GM19463 (cell line): ENCODE measurements at regions not wholly inside any gene's neighbourhood (a gene's known extent, or its start where the extent isn't known, plus 50 kb on each side); places are given as distances from the start of the nearest gene placed in this dataset.

Experiments used
- ATAC-seq: cut with Tn5 transposase; IDR thresholded peaks from one replicate; pipeline ENCODE4 v1.9.1; 2021; ENCODE audit warnings: mild to moderate bottlenecking, moderate library complexity; ENCODE audit not compliant: unreplicated experiment

DNA sequence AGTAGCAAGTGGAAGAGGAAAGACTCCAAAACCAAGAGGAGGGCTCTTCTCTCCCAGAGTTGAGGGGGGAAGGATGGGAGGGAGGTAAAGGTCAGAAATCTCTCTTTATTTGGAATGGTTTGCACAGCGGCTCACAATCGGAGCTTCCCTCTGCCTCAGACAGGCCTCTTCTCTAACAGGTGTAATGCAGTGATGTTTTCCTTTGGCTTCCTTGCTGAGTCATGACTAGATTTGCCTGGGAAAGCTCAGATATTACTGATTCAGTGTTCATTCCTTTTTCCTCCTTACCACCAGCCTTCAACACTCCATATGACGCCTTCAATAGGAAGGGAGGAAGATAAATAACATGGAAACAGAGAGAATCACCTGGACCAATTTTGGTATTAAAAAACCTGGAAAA lies 136.6 kb downstream of the RNF152 start:
- no peak for ATAC-seq

DNA sequence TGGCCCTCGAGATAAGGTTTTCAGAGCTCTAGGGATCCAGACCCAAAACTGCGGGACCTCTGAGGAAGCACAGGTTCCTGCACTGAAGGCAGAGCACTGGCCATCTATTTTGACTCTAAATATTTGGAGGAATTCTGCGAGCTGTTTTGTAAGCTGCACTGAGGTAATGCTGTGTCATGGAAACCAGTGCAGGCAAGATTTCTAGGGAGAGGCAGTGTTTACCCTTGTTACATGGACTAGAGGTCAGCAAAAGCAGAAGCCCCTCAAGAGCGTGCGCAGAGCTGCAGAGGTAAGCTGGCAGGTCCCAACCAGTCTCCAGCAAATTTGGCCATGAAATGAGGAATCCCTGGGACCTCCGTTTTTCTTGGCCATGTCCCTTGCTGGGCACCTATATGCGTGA lies 137.3 kb downstream of the RNF152 start:
- ATAC-seq, result no peak

DNA sequence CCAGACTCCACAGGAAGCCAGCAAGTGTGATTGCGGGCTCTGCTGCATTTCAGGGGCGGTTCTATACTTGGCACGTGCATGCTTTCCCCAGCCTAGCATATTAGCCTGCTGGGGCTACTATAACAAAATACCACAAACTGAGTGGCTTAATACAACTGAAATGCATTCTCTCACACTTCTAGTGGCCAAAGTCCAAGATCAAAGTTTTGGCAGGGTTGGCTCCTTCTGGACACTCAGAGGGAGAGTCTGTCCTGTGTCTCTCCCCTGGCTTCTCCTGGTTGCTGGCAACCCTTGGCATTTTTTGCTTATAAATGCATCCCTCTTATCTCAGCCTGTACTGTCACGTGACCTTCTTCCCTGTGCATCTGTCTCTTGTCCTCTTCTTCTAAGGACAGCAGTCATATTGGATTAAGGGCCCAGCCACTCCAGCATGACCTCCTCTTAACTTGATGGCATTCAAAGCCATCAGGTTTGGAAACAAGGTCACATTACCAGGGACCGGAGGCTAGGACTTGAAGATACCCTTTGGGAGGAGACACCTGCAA lies 138.7 kb downstream of the RNF152 start:
- ATAC-seq, result no peak

DNA sequence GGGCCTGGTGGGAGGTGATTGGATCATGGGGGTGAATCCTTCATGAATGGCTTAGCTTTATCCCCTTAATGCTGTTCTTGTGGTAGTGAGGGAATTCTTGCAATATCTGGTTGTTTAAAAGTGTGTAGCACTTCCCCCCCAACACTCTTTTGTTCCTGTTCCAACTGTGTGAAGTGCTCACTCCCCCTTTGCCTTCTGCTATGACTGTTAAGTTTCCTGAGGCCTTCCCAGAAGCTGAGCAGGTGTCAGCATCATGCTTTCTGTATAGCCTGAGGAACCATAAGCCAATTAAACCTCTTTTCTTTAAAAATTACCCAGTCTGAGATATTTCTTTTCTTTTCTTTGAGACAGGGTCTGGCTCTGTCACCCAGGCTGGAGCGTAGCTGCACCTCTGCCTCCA lies 139.4 kb downstream of the RNF152 start:
- no peak for ATAC-seq

DNA sequence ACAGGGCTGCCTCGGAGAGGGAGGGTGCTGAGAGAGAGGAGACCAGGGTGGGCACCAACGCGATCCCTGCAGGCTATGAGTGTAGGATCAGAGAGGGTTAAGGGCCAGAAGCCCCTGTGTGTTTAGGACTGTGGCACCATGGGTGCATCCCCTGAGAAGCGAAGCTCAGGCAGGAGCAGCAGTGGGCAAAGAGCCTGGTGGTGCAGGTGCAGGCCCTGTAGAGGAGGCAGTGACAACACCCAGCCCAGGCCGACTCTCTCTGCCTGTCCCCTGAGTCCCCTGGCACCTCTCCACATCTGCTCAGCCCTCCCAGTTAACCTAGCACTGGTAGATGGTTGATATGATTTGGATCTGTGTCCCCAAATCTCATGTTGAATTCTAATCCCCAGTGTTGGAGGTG lies 139.8 kb downstream of the RNF152 start:
- no peak for ATAC-seq

DNA sequence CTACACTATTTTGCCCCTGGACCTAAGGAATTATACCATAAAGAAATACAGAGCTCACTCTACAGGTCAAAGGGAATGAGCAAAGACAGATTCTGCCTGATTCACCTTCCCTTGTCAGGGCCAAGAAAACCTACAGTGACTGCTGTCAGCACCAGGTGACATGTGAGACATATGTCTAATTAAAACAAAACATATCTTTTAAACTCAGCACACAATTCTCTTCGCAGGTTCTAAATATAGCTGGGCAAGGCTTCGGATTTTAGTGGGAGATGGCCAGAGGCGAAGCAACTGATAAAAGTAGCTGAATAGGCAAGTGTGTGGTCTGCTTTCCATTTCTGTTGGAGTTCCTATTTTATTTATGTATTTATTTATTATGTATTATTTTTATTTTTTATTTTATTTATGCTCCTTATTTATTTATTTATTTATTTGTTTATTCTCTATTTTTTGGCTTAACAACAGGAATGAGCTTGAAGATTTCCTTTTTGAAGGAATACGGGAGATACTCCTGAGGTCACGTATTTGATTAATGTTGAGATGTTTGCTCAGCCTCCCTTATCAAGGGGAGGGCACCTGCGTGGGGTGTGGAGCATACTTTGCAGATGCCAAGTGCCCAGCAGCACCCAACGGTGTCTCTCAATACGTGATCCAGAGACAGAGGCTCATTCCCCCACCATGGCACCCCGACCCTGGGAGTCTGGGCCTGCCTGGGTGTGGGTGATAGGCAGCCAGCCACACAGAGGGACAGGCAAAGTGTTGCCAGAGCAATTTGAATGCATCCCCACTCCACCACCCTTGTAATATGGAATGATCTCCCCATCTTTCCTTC lies 141.8 kb downstream of the RNF152 start:
- ATAC-seq, result no peak

DNA sequence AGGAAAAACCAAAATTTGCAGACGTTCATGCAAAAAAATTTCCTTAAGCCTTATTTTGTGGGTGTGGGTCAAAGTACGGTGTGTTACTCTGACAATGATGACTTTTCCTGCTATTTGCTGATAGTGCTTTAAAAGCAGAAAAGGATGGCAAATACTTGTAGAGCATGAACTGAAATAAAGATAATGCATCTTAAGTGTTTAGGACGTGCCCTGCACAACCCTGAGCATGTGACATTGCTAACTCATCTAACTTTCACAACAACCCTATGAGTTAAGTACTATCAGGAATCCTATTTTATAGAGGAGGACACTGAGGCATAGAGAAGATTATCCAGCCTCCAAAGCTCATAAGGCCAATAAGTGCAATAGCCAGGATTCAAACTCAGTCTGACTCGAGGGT lies 143.3 kb downstream of the RNF152 start:
- ATAC-seq, result no peak

DNA sequence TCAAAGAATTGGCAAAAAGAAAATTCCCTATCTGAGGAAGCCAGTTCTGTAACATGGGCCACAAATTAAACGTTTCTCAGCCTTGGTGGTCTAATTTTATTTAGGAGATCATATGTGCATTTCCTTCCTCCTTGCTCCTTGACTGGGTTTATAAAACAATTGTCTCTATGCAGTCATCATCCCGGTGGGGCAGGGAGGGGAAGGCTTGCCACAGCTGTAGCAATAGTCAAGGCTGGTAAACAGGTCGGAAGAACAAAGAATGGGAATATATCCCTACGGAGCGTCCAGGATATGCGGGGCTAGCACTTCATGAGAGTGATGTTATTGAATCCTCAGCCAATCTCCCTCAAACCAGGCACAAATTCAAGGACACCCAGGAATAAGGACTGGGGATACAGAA lies 143.8 kb downstream of the RNF152 start:
- no peak for ATAC-seq

DNA sequence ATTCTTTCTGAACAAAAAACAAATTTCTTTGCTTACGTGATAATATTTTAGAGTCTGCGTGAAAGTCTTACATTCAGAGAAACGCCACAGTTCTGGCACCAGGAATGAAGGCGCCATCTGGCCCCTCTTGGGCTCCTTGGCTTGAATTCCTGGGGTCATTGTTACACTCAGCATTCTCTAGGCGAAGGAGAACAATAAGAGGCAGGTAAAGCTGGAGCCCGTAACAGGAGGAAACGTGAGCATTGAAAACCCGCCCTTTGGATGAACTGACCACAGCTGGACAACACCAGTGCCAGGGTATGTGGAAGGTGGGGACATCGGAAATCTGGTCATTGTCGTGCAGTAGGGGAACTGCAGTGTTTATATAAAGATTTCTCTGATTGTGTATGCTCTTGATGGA lies 144.8 kb downstream of the RNF152 start:
- ATAC-seq, result no peak

DNA sequence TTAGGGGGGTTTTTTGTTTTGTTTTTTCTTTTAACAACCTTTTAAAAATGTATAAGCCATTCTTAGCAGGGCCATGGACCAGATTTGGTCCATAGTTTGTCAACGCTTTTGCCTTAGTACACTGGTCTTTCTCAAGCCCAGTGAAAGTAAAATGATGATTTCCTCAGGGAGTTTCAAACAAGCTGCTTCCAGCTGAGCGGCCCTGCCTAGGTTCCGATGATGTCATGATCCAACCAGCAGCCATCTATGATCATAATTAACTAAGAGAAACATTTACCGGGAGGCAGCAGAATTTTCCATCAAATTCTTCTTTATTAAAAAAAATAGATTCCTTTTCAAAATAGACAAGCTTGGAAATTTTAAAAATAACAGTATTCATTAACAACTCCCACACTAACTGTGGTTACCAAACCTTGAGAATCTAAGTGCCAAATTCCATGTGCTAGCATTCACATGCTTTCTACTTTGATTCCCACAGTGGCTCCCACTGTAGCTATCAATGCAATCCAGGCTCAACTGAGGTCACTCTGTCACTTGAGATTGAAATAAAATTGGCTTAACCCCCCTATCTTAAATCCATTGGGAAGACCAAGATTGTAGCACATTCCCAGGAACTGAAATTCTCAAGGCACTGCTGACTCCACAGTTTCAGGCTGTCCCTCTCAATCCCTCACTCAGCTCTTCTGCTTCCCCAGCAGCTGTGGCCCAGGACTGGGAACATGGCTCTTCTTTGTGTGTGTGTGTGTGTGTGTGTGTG lies 148.9 kb downstream of the RNF152 start:
- no peak for ATAC-seq

DNA sequence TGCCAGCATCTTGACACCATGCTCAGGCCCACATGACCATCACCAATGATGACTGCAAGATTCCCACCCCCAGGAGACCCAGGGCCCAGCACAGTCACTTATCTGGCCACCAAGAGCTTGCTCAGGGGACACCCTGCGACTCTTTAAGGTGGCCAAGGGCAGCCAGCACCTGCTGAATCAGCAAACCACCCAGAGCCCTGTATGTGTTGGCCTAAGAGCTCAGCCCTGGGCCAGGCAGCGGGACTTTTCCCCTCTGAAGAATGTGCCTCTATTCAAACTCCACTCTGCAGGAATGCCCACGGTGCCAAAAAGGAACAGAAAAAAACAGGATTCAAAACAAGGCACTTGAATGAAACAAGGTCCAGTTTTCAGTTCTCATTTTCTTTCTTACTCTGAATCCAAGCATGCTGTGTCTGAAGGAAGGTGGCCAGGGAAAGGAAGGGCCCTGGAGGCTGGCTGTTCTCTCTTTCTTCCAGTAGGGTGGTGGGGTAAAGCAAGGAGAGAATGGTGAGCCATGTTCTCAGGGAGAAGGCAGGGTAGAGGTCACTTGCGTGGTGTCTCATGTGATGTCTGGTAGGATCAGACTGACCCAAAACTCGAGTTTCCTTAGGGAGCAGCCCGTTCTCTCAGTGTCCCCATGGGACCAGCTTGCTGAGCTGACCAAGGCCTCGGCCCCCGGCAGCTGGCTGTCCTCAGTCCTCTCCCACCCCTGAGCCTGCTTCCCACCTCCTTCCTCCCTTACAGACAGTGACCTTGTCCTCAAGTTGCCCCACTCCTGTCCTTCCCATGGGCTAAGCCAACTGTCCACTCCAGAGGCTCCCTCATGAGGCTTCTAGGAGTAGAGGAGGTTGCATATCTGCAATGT lies 150.0 kb downstream of the RNF152 start:
- no peak for ATAC-seq

DNA sequence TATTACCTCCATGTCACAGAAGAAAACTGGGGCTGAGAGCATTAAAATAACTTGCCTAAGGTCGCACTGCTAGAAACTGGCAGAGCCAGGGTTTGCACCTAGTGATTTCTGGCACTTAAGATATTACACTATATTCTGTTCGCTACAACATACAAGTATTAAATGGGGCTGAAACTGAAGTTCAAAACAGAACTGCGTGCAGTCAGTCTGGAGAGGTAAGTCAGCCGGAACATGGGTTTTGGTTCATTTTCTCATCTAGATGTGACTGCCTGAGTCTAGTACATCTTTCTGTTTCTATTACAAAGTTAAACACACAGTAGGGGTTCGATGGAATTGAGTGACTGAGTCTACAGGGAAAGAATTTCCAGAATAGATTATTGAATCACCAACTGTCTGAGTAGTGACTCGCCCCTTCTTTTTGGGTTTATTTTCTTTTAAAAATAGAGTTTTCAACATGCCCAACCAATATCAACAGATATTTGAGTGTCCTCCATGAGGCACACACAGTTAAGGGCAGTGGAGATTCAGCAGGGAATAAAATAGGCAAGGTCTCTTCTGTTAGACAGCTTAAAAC lies 150.8 kb downstream of the RNF152 start:
- no peak for ATAC-seq

DNA sequence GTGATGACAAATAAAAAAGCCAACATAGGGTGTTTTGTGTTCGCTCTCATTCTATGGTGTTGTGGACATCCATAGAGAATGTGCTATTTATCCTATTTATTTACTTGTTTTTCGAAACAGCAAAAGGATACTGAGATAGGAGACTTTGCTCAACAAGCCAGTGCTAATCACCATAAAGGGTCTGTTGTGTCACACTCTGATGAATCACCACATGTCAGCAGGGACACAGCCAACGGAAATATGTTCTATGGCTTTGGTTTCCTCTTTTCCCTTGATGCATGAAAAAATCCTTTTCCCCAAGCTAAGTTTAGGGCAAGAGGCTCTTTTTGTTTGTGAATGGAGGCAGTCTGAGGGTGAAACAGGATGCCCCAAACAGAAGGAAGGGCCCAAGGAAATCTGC lies 154.3 kb downstream of the RNF152 start:
- ATAC-seq, result no peak

DNA sequence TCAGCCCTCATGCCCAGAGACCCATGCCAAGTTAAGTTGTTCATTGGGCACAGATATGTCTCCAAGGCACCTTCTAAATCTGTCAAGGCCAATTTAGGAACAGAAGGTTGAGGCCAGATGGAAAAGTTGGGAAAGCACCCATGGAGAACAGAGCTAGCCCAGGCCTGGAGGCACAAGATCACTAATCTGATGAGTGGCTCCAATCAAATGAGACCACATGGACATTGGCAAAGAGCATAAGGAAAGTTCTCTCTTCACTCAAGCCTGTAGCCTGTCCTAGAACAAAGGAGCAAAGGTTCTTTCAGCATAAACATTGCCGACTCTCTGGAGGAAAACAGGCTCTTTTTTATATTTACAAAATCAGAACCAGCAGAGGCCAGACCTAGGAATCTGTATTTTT lies 154.8 kb downstream of the RNF152 start:
- no peak for ATAC-seq

DNA sequence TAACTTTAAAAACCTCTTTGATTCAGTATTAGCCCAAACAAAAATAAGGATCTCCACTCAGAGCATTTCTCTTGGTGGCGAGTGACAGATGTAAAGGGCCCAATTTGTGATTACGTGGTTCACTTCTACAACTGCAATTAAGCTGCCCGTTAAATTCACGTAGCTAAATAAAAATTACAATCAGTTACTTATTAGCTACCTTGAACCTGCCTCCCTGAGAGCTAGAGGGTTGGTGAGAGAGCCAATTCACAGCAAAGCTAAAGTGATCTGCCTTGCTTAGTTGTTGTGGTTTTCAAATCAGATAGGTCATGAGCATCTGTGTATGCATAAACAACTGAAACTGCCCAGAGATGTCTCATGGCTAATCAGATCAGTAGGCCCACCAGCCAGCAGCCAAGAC lies 156.7 kb downstream of the RNF152 start:
- no peak for ATAC-seq

DNA sequence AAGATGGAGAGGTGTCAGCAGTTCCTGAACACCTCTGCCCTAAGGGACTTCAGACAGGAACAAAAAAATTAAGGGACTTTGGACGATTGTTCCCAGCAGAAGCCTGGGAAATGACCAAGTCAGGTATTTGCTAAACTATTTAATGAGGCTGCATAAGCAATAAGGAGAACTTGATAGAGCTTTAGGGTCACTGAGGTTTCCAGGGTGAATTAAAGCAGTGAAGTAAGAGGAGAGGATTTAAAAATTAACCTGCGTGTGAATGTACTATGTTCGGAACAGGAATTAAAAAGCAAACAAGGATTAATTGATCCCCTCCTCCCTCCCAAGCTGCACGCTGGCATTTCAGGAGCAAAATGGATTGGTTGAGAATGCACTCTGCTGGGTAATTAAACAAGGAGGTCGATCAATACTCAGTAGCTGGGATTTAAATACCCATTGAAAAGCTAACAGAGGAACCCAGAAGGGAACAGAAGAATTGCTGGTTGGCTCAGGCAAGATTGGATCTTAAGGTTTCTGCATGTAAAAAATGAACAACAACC lies 157.2 kb downstream of the RNF152 start:
- ATAC-seq, result no peak

DNA sequence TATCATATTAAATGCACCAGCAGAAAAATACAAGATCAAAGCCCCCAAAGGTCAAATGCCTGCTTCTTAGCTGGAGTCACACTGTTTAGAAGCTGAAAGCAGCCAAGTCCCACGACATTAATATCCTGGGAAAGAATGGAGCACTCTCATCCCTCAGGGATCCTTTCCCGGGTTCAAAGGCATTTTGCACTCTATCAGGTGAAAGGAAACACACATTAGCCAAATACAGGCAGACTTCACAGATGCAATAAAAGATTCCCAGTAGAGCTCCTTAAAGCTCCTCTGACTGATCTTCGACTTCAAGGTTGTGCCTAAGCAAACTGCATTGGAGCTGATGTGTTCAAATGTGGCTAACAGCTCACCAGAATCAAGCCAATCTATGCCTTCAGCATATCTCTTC lies 158.4 kb downstream of the RNF152 start:
- no peak for ATAC-seq

DNA sequence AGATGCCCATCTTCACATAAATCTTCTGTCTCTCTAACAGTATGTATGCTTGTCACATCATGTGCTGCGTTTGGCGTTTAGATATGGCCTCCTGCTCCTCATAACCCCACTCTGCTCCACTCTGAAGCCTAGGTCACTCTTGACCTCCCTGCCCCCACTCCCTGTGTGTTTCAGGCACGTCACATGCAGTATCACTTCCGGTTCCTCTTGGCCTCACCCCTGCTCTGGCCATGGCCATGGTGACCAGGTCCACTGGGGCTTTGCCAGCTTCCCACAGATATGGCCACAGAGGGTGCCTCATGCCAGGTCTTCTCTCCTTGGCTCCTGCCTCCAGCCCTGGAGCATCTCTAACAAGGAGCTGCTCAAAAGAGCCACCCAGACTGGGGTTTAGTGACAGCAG lies 160.0 kb downstream of the RNF152 start:
- ATAC-seq, result no peak

DNA sequence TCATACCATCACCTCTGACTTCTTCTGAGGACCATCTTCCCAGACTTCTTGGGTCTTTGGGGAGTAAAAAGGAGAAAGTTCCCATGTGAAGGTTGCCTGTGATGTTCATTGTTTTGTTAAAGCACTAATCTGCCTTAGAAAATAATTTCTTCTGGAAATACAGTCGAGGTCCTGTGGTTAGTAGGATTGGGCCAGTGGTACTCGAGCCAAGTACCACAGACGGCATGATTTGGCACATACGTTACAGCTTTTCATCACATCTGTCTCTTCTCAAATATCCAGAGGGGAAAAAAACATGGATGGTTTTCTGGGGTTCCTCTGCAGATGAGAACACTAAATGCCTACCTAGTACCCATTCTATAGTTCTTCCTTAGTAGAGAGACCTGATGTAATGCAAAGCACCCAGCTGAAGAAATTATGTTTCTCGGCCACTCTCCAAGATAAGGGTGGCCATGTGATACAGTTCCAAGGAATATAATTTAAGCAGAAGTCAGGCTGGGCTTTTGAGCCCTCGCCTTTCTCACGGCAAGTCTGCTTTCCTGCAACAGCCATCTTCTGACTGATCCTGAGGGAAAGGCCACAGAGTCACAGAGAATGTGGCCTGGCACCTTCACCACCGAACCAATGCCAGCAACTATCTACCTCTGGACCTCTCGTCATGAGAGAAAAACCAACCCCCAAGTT lies 161.0 kb downstream of the RNF152 start:
- no peak for ATAC-seq

DNA sequence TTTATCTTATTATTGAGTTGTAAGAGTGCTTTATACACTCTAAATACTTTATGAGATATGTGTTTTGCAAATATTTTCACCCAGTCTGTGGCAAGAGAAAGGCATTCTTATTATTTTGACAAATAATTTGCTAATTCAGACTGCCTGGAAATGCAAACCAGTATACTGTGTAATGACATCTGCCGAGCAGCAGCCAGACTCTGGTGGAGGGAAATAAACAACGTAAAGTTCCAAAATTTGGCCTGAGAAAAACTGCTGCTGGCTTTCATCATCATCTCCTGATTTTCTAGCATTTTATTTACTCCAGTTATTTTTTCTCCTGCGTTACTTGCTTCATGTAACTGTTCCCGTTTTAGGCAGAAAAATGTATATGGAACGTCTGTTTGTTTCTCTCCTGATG lies 161.6 kb downstream of the RNF152 start:
- ATAC-seq, result no peak
